NAMALWA (cell line): ENCODE measurements at regions not wholly inside any gene's neighbourhood (a gene's known extent, or its start where the extent isn't known, plus 50 kb on each side); places are given as distances from the start of the nearest gene placed in this dataset.

Experiments used
- DNase-seq: peaks from one replicate; pipeline ENCODE4 v3.0.0-alpha.2; 2015; ENCODE audit warnings: low spot score

DNA sequence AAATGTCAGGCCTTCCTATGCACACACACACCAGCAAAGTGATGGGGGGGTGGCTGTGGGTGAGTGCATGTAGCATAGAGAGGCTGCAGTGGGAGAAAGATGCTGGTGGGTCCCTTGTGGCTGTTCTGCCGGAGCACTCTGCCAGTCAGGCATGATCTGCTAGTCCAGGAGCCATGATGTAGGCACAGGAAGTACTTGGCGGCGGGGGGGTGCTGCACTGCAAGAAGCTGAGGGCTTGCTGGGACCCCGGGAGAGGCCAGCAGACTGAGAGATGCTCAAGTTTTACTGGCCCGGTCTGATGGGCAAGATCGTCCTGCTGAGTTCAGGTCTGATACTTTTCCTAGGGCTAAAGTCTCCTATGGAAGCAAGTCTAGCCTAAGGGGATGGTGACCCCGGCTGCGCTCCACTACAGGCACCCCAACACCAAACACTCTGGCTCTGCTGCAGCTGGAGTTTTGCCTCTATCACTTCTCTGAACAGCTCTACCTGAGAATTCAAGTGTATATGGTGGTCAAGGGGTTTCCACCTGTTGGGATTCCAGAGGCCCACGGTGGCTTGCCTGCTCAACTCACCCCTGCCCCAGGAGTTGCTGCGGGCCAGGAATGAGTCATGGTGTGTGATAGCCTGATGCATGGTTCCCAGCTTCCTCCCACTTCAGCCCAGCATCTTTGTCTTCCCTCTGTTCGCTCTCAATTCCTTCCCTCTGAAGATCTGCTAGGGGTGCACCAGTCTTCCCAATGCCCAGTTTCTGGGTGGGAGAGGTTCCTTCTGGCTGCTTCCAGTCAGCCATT is 971.8 kb upstream of the ADGRB3 start:
- no peak for DNase-seq

DNA sequence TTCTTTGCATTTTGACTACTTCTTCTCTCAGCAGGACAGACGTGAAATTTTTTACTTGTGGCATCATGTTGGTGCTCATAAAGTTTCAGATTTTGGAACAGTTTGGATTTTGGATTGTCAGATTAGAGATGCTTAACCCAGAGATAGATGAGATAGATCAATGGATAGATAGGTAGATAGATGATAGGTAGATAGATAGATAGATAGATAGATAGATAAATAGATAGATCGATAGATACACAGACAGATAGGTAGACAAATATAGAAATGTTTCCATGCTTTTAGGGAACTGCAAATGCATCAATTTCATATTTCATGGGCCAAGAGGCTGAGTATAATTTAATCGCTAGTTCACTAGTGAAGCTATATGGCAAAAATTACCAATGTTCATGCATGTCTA is 981.5 kb upstream of the ADGRB3 start:
- DNase-seq, result no peak

DNA sequence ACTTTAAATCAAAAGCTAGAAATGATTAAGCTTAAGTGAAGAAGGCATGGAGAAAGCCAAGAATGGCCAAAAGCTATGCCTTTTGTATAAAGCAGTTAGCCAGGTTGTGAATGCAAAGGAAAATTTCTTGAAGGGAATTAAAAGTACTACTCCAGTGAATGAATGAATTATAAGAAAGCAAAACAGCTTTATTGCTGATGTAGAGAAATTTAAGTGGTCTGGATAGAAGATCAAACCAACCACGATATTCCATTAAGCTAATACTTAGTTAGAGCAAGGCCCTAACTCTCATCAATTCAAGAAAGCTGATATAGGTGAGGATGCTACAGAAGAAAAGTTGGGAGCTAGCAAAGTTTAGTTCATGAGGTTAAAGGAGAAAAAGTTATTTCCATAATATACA is 988.5 kb upstream of the ADGRB3 start:
- no peak for DNase-seq

DNA sequence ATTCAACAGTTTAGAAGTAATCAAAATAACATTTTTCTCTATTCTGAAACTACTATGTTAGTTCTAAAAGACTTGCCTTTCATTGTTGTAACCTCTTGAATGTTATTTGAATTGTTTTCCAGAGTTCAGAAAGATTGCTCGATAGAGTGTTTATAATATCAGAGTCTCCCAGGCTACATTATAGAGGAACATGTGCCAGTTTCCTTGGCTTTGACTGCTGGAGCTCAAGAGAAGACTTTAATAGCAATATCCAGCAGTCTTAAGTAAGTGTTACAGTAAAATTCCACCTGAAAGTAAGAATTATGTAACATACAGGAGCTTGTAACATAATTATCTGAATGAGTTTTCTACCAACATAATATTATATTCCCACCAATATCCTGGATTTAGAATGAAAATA is 991.8 kb upstream of the ADGRB3 start:
- no peak for DNase-seq

DNA sequence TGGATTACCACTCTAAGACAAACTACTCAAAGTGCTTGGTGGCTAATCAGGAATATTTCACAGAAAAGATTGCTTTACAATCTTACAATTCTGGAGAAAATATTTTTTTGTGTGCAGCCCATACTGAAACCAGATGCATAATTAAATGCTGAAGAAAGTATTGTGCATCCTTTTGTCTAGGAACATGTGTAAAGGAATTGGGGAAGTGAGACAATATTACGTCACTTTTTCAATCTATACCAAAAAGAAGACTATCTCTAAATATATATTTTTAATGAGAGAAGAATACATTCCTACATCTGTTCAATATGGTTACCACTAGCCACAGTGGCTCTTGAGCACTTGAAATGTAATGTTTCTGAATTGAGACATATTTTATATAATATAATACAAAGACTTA is 992.5 kb upstream of the ADGRB3 start:
- no peak for DNase-seq

DNA sequence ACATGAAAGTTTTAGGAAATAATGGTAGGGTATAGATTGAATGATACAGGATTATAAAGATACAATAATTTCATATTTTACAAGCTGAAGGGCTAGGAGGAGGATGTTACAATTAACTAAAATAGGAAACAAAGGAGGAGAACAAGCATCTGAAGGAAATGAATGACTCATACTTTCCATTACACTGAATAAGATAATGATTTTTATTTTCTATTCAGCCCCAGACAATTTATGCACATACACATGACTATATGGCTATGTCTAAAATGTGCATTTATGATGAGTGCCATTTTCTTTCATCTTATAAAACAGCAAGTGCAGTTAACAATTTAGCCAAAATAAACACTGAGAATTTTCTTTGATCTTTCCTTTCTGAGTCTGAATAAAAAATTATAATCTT is 994.6 kb upstream of the ADGRB3 start:
- no peak for DNase-seq

DNA sequence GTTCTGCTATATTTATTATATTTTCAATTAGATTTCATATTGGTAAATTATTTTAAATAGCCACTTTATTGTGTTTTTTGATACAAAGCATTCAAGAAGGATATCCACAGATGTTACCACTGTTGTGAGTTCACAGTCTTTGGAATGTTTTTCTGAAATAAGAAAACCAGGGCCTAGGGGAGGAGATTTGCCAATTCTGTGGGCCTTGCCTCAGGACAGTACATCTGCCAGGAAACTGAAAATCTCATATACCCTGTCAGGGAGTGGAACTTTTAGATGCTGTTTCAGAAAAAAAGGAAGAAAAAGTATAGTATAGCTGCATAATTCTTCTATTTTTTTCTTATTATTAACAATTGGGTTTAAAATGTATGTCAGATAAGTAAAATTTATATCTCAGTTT is 995.9 kb upstream of the ADGRB3 start:
- DNase-seq, result no peak

DNA sequence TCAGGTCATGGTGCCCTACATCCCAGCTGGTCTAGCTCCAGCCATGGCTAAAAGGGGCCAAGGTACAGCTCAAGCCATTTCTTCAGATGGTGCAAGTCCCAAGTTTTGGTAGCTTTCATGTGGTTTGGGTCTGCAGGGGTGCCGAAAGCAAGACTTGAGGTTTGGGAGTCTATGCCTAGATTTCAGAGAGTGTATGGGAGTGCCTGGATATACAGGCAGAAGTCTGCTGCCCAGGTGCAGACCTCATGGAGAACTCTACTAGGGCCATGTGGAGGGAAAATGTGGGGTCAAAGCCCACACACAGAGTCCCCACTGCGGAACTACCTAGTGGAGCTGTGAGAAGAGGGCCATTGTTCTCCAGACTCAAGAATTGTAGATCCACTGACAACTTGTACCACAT is 1000.9 kb upstream of the ADGRB3 start:
- no peak for DNase-seq

DNA sequence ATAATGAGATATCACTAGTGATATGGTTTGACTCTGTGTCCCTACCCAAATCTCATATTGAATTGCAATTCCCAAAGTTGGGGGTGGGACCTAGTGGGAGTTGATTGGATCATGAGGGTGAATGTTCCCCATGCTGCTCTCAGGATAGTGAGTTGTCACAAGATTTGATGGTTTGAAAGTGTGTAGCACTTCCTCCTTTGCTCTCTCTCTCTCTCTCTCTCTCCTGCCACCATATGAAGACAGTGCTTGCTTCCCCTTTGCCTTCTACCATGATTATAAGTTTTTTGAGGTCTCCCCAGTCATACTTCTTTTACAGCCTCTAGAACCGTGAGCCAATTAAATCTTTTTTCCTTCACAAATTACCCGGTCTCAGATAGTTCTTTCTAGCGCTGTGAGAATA is 1002.0 kb upstream of the ADGRB3 start:
- DNase-seq, result no peak

DNA sequence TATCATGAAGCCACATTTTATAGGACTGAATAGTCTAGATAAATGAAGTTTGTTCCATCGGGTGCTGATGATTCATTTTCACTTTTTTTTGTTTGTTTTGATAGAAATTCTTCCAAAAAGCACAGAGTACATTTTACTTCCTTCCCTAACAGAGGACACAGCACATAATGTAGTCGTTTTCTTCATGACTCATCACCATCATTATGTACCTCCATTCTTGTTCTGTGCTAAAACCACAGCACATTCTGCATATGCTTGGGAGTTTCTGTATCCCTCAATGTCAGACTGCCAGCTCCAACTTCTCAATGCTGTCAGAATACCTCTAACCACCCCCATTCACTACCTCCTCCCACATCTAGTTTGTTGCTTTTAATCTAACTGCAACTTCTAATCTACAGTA is 1004.9 kb upstream of the ADGRB3 start:
- no peak for DNase-seq

DNA sequence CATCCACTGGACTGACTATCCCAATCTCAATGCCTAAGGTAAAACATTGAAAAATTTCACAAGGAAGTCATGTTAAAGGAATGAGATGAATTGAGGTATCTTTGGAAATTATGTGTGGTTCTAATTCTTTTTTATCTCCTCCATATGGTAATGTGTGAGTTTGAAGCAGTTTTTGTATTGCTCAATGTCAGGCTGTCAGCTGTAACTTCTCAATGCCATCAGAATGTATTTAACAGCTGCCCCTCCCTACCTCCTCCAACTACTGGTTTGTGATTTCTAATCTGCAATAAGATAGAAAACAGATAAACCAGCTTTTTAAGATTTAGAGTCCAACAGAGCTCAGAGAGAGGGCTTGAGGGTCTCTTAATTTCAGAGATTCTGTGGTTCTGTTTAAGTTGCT is 1005.8 kb upstream of the ADGRB3 start:
- DNase-seq, result no peak

DNA sequence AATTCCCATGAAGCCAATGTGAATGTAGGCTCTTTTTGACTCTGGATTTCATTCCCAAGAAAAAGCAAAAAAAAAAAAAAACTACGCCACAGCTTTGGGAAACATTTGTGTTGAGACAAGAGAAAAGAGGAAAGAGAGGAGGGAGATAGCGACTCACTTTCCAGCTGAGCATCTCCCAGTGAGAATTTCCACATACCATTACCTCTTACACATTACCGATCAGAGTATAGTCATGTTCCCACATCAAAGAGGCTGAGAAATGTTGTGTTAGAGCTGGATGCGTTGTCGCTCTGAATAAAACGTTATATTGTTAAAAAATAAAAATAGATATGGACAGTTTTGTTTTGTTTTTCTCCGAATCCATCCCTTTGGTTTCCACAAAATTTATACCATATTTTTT is 1019.3 kb upstream of the ADGRB3 start:
- DNase-seq, result no peak

DNA sequence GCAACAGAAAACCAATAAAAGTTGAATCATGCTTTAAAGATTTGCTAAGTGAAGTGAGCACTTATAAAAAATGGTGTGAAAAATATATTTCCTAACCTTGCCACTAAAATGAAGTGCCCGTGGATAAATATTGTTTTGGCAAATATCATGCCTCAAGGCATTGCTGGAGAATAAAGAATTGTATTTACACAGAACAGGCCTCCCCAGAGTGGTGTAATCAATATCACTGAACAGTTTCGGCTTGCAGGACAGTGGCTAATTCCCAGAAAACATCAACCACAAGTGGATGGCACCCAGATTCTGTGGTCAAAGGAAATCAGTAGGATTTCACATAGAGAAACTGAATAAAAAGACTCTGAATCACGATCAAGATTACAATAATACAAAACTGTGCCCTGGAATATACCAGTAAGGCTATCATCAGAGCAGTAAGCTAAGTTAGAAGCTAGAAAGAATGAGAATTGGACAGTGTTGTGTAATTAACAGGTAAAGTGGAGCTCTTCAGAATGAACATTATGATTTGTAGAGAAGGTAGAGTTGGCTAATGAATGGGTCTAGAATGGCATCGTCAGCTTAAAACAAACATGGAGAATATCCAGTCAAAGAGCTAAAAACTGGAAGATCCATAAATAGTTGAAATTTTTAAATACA is 1026.9 kb upstream of the ADGRB3 start:
- no peak for DNase-seq

DNA sequence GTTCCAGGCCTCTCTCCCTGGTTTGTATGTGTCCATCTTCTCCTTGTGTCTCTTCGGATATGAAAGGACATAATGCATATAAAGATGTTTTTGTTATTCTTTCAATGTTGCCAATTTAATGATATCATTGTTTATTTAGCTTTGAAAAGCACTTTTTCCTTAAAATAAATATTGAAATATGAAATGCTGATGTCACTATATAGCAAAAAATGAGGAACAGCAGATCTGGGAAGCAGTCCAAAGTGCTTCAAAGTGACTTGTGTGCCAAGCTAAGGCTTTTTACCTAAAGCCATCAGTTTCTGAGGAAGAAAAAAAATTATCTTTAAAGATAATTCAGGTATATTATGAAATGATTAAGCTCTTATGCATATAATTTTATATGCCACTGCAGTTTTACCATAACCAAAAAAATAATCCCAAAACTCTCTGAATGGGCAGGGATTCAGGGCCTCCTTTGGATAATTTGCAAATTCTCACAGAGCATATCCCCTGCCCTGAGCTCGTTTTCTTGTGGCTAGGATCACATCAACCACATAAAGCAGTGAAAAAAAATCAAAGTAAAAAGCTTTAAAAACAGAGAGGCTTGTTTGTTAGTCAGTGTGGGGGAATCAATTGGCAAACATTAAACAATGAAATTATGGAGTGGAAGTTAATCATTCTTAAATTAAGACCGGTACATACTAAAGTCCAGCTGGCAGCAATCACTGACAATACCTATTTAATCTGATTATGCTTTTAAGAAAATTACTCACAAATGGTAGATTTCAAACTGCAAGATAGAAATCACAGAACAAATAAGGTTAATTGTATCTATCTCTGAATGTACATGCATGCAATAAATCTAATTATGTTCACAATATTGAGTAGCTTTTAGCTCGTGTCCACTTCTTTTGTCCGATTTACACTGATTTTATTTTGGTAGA is 1027.9 kb upstream of the ADGRB3 start:
- no peak for DNase-seq

DNA sequence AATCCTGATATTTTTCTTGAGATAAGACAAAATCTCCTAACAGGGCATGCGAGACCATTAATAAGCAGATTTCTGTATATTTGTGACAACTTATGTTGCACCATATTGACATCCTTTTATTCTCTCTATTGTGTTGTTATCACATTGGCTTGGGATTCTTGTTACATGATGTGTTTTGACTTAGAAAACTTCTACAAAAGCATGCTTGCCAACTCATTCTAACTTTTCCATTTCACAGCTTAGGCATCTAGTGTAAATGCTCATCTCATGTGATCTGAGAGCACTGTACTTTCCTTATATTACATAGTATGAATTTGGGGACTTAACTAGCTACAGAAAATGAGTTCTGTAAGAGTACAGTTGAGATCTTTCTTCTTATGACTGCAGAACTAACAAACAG is 1040.7 kb upstream of the ADGRB3 start:
- DNase-seq, result no peak

DNA sequence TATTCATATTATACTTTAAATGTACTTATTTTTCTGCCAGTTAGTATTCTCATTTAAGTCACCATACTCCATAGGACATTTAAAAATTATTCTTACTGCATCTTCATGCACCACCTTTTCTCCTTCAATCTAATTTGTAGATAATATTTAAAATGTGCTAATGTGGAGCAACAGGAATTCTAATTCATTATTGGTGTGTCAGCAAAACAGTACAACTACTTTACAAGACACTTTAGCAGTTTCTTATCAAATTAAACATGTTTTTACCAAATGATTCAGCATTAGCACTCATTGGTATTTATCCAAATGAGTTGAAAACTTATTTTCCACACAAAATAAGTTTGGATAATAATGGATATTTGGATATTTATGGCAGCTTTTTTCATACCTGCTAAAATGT is 1041.8 kb upstream of the ADGRB3 start:
- no peak for DNase-seq

DNA sequence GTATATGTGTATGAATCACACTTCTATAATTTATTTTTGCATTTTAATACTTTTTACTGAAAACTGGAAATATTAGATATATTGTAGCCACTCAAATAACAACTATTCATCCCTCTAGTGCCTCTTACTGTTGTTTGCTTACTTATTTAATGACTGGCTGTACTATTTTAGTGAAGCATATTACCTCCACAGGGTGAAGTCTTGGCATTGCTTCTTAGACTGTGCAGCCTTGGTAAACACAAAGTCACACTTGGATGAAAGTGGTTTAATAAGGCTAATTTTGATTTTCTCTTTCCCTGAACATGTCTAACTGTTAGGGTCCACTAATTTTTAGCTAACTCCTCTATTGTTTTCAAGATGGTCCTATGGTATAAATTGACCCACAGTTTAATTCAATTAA is 1043.2 kb upstream of the ADGRB3 start:
- DNase-seq, result no peak

DNA sequence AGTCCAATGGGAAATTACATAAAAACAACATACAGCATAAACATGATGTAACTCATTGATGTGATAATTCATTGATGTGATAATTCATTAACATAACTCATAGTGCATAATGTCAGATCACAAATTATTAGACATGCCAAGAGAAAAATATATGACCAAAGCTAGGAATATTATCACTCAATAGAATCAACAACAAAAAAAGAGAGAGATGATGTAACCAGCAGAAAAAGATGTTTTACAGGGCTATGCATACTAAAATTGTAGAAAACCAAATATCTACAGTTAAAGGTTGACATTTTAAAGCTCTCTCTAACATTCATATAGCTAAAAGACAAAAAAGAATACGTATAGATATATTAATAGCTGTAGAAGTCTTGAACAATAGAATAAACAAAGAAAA is 1067.2 kb upstream of the ADGRB3 start:
- no peak for DNase-seq

DNA sequence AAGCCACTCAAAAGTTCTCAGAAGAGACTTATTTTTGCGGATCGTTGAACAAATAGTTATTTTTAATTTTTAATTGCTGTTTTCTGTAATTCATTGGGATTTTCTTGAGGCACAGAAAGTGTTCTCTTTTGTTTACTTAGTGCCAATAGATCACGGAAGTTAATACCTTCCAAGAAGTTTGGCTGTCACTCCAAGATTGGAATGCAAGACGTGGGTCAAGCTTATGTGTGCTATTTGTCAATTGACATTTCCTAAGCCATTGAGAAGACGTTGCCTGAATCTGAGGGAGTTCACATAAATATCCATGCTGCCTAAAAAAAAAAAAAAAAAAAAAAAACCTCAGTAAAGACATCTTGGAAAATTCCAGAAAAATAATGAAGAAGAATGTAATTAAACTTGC is 1071.4 kb upstream of the ADGRB3 start:
- DNase-seq, result no peak

DNA sequence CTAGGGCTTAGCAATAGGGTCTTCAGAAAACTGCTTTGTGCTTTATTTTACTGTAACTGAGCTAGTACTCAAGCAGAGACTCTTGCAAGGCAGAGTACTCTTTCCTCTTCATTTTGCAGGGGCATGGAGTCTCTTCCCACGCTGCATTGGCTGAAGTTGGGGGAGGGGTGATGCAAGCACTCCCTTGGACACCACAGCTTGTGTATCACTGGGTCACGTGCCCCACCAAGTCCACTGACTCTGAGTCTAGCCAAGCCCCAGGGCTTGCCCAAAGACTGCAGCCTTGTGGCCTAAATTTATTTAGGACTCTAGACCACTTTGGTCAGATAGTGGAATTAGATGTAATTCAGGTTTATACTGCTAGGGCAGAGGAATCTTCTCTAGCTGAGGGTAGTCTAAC is 1075.0 kb upstream of the ADGRB3 start:
- DNase-seq, result no peak

DNA sequence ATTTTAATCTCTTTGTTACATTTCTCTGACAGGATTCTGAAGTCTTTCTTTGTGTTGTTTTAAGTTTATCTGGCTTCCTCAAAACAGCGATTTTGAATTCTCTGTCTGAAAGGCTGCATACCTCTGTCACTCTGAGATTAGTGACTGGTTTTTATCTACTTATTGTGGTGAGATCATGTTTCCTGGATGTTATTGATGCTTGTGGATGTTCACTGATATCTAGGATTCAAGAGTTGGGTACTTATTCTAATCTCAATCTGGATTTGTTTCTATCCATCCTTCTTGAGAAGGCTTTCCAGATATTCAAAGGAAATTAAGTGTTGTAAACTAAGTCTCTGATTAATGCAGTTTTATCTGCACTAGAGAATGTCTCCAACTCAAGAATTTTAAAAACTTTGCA is 1076.1 kb upstream of the ADGRB3 start:
- no peak for DNase-seq

DNA sequence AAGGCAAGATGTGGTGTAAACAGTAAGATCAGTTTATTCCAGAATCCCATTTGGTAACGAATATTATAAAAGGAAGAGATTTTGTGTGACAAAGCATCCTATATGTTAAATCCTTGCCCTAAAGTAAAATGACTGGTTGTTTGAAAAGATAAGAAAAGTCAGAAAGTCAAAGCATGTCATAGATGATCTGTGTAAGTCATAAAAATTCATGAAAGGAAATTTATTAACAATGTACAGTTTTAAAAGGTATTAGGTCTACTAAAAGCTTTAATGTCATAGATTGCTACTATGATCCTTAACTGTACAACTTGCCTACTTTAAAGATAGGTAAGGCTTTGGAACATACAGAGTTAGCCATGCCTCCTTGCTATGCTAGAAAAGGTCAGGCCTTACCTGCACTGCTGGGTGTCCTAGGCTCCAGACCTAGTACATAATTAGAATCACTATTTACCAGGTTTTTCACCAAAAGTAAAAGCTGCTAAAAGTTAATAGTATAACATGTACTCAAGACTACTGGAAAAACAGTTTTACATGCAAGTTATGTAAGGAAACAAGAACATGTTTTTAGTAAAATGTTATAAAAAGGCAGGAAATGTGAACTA is 1090.1 kb upstream of the ADGRB3 start:
- DNase-seq, result no peak

DNA sequence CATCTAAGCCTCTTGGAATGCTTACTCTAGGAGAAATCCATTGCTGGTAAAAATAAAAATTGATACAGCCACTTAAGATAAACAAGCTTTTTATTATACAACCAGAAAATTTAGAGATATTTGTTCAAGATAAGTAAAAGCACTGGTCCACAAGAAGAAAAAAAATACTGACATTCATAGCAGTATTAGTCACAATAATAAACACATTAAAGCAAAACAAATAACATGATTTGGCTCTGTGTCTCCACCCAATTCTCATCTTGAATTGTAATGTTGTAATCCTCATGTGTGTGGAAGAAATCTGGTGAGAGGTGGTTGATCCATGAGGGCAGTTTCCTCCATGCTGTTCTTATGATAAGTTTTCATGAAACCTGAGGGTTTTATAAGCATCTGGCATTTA is 1093.5 kb upstream of the ADGRB3 start:
- no peak for DNase-seq
